WTC11 (cell line): ENCODE measurements at regions not wholly inside any gene's neighbourhood (a gene's known extent, or its start where the extent isn't known, plus 50 kb on each side); places are given as distances from the start of the nearest gene placed in this dataset.

Experiments
- ATAC-seq: fragments of 200-7000 bp; cut with Tn5 transposase; 2 replicates; pipeline ENCODE4 v1.10.0; 2021; ENCODE audit warnings: mild to moderate bottlenecking, moderate library complexity
- CTCF ChIA-PET: fragments of 300-600 bp; sonication (Branson Sonifier 250); formaldehyde crosslinking; loops from one replicate; lab custom pipeline; 2021; ENCODE audit warnings: antibody characterized with exemption; lab: Charles Lee
- POLR2A ChIA-PET: fragments of 350-600 bp; sonication (Branson Sonifier 250); formaldehyde crosslinking; loops from one replicate; lab custom pipeline; 2021; ENCODE audit warnings: antibody characterized with exemption; lab: Charles Lee
- DNase-seq: peaks from one replicate; pipeline ENCODE4 v3.0.0; 2021; ENCODE audit warnings: low spot score
- H3K27ac Mint-ChIP-seq: 2 replicates; pipeline ENCODE4 v1.8.0; 2021; ENCODE audit warnings: mixed read lengths
- H3K27me3 Mint-ChIP-seq: 2 replicates; pipeline ENCODE4 v1.8.0; 2021; ENCODE audit warnings: low read depth, mild to moderate bottlenecking, moderate library complexity, mixed read lengths
- H3K36me3 Mint-ChIP-seq: 2 replicates; pipeline ENCODE4 v1.8.0; 2021; ENCODE audit warnings: mixed read lengths
- H3K4me1 Mint-ChIP-seq: 2 replicates; pipeline ENCODE4 v1.8.0; 2022; ENCODE audit warnings: mixed read lengths
- H3K4me3 Mint-ChIP-seq: 2 replicates; pipeline ENCODE4 v1.8.0; 2021; ENCODE audit warnings: mild to moderate bottlenecking, moderate library complexity, mixed read lengths
- H3K9me3 Mint-ChIP-seq: 2 replicates; pipeline ENCODE4 v1.8.0; 2021; ENCODE audit warnings: mixed read lengths
- ATF1 ChIP-seq: sonication (generic); formaldehyde crosslinking; IDR thresholded peaks from 2 replicates; pipeline ENCODE4 v1.8.1; 2023; ENCODE audit warnings: mild to moderate bottlenecking, moderate library complexity, missing genetic modification reagents
- GABPB1 ChIP-seq: sonication (generic); formaldehyde crosslinking; IDR thresholded peaks from 2 replicates; pipeline ENCODE4 v1.8.1; 2023; ENCODE audit warnings: mild to moderate bottlenecking, missing genetic modification reagents
- JAZF1 ChIP-seq: fragments of 250-450 bp; sonication (Bioruptor Pico); IDR thresholded peaks from 2 replicates; pipeline ENCODE4 v1.9.0; 2021; ENCODE audit warnings: moderate library complexity, mild to moderate bottlenecking, inconsistent platforms
- JUN ChIP-seq: sonication (generic); formaldehyde crosslinking; IDR thresholded peaks from 2 replicates; pipeline ENCODE4 v1.8.0; 2023; ENCODE audit warnings: mild to moderate bottlenecking, missing genetic modification reagents
- MXD4 ChIP-seq: fragments of 250-450 bp; sonication (Bioruptor Pico); IDR thresholded peaks from 2 replicates; pipeline ENCODE4 v1.8.0; 2021; ENCODE audit warnings: mild to moderate bottlenecking, moderate library complexity, borderline replicate concordance
- RELA ChIP-seq: sonication (generic); formaldehyde crosslinking; IDR thresholded peaks from 2 replicates; pipeline ENCODE4 v1.8.1; 2022; ENCODE audit warnings: missing genetic modification reagents, mild to moderate bottlenecking, borderline replicate concordance
- TEAD1 ChIP-seq: sonication (generic); formaldehyde crosslinking; IDR thresholded peaks from 2 replicates; pipeline ENCODE4 v1.8.0; 2022; ENCODE audit warnings: mild to moderate bottlenecking, missing genetic modification reagents
- ZNF121 ChIP-seq: sonication (generic); formaldehyde crosslinking; IDR thresholded peaks from 2 replicates; pipeline ENCODE4 v1.8.0; 2023; ENCODE audit warnings: missing genetic modification reagents
- ZNF219 ChIP-seq: sonication (generic); formaldehyde crosslinking; IDR thresholded peaks from 2 replicates; pipeline ENCODE4 v1.8.0; 2023; ENCODE audit warnings: missing genetic modification reagents, mild to moderate bottlenecking, borderline replicate concordance
- ZNF232 ChIP-seq: sonication (generic); formaldehyde crosslinking; IDR thresholded peaks from 2 replicates; pipeline ENCODE4 v1.8.0; 2022; ENCODE audit warnings: mild to moderate bottlenecking, missing genetic modification reagents
- ZNF317 ChIP-seq: sonication (generic); formaldehyde crosslinking; IDR thresholded peaks from 2 replicates; pipeline ENCODE4 v1.8.1; 2023; ENCODE audit warnings: low read depth, mild to moderate bottlenecking, moderate library complexity, missing genetic modification reagents, borderline replicate concordance
- ZNF423 ChIP-seq: fragments of 250-450 bp; sonication (Bioruptor Pico); IDR thresholded peaks from 2 replicates; pipeline ENCODE4 v2.1.2; 2022; ENCODE audit warnings: mild to moderate bottlenecking, moderate library complexity
- TF ChIP-seq, protein P1 (sequence below): sonication (generic); formaldehyde crosslinking; IDR thresholded peaks from 2 replicates; pipeline ENCODE4 v1.8.0; 2023; ENCODE audit warnings: missing genetic modification reagents, mild to moderate bottlenecking, borderline replicate concordance
- TF ChIP-seq, protein P2 (sequence below): sonication (generic); formaldehyde crosslinking; IDR thresholded peaks from 2 replicates; pipeline ENCODE4 v1.8.0; 2023; ENCODE audit warnings: mild to moderate bottlenecking, missing genetic modification reagents
- TF ChIP-seq, protein P3 (sequence below): sonication (generic); formaldehyde crosslinking; IDR thresholded peaks from 2 replicates; pipeline ENCODE4 v1.8.0; 2022; ENCODE audit warnings: mild to moderate bottlenecking, missing genetic modification reagents
- TF ChIP-seq, protein P4 (sequence below): fragments of 250-450 bp; sonication (Bioruptor Pico); IDR thresholded peaks from 2 replicates; pipeline ENCODE4 v1.8.0; 2021; ENCODE audit warnings: mild to moderate bottlenecking
- TF ChIP-seq, protein P5 (sequence below): sonication (generic); formaldehyde crosslinking; conservative IDR thresholded peaks from 2 replicates; pipeline ENCODE4 v1.8.1; 2023; ENCODE audit warnings: mild to moderate bottlenecking, low read depth, missing genetic modification reagents, moderate library complexity
- TF ChIP-seq, protein P6 (sequence below): fragments of 250-450 bp; sonication (Bioruptor Pico); conservative IDR thresholded peaks from 2 replicates; pipeline ENCODE4 v1.9.0; 2021; ENCODE audit warnings: mild to moderate bottlenecking

DNA sequence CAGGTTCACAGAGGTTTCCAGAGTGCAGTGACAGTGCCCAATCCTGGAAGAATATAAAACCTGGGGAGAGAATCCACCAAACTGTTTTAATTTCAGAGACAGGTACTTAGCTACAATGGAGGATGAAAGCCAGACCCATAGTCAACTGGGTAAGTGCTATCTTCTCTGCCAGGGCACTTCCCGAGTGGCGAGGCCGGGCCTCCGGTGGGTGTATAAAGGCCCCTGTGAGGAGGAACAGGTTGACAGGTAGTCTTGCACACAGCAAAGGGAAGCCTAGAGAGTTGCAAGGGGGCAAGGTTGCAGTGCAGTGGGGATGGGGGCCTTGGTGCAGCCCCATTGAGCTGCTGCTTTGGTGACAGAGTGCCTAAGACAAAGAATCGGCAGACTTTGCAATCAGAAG lies 130.7 kb downstream of the SLC38A6 start (continued):
- TF ChIP-seq GABPB1 (CRISPR knock-in tag) (no peak), ZNF219 (no peak), ATF1 (no peak), ZNF232 (no peak), RELA (no peak), ZNF423 (CRISPR knock-in tag) (no peak)
- TF ChIP-seq, protein P1, sequence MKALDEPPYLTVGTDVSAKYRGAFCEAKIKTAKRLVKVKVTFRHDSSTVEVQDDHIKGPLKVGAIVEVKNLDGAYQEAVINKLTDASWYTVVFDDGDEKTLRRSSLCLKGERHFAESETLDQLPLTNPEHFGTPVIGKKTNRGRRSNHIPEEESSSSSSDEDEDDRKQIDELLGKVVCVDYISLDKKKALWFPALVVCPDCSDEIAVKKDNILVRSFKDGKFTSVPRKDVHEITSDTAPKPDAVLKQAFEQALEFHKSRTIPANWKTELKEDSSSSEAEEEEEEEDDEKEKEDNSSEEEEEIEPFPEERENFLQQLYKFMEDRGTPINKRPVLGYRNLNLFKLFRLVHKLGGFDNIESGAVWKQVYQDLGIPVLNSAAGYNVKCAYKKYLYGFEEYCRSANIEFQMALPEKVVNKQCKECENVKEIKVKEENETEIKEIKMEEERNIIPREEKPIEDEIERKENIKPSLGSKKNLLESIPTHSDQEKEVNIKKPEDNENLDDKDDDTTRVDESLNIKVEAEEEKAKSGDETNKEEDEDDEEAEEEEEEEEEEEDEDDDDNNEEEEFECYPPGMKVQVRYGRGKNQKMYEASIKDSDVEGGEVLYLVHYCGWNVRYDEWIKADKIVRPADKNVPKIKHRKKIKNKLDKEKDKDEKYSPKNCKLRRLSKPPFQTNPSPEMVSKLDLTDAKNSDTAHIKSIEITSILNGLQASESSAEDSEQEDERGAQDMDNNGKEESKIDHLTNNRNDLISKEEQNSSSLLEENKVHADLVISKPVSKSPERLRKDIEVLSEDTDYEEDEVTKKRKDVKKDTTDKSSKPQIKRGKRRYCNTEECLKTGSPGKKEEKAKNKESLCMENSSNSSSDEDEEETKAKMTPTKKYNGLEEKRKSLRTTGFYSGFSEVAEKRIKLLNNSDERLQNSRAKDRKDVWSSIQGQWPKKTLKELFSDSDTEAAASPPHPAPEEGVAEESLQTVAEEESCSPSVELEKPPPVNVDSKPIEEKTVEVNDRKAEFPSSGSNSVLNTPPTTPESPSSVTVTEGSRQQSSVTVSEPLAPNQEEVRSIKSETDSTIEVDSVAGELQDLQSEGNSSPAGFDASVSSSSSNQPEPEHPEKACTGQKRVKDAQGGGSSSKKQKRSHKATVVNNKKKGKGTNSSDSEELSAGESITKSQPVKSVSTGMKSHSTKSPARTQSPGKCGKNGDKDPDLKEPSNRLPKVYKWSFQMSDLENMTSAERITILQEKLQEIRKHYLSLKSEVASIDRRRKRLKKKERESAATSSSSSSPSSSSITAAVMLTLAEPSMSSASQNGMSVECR (CRISPR knock-in tag) = no peak
- TF ChIP-seq, protein P2, sequence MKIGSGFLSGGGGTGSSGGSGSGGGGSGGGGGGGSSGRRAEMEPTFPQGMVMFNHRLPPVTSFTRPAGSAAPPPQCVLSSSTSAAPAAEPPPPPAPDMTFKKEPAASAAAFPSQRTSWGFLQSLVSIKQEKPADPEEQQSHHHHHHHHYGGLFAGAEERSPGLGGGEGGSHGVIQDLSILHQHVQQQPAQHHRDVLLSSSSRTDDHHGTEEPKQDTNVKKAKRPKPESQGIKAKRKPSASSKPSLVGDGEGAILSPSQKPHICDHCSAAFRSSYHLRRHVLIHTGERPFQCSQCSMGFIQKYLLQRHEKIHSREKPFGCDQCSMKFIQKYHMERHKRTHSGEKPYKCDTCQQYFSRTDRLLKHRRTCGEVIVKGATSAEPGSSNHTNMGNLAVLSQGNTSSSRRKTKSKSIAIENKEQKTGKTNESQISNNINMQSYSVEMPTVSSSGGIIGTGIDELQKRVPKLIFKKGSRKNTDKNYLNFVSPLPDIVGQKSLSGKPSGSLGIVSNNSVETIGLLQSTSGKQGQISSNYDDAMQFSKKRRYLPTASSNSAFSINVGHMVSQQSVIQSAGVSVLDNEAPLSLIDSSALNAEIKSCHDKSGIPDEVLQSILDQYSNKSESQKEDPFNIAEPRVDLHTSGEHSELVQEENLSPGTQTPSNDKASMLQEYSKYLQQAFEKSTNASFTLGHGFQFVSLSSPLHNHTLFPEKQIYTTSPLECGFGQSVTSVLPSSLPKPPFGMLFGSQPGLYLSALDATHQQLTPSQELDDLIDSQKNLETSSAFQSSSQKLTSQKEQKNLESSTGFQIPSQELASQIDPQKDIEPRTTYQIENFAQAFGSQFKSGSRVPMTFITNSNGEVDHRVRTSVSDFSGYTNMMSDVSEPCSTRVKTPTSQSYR = no peak
- TF ChIP-seq, protein P3, sequence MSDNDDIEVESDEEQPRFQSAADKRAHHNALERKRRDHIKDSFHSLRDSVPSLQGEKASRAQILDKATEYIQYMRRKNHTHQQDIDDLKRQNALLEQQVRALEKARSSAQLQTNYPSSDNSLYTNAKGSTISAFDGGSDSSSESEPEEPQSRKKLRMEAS (CRISPR knock-in tag) = no peak

DNA sequence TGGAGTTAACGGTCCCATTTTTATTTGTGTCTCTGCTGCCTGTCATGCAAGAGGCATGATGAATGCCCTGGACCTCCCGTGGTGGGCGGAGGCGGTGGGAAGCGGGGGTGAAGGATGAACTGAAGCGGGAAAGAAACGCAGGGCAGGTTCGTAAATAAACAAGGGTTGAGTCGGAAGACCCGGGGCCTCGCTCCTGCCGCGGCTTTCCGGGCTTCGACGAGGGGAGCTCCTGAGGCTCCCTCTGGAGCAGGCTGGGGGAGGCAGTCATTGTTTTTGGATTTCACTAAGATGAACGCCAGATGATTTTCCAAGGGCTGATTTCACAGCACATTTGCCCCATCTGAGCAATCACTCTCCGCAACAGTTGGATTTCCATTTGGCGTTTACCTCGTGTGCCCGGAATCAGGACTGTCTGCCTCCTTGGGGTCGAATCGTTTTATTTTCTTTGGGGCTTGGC lies 130.2 kb downstream of the SLC38A6 start:
- DNase-seq (no peak), ATAC-seq (no peak)
- POLR2A ChIA-PET = no interaction called here
- CTCF ChIA-PET = no interaction called here
- TF ChIP-seq, protein P4, sequence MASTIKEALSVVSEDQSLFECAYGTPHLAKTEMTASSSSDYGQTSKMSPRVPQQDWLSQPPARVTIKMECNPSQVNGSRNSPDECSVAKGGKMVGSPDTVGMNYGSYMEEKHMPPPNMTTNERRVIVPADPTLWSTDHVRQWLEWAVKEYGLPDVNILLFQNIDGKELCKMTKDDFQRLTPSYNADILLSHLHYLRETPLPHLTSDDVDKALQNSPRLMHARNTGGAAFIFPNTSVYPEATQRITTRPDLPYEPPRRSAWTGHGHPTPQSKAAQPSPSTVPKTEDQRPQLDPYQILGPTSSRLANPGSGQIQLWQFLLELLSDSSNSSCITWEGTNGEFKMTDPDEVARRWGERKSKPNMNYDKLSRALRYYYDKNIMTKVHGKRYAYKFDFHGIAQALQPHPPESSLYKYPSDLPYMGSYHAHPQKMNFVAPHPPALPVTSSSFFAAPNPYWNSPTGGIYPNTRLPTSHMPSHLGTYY (CRISPR knock-in tag) = no peak
- TF ChIP-seq TEAD1 (CRISPR knock-in tag) (no peak), JAZF1 (CRISPR knock-in tag) (no peak), ZNF121 (CRISPR knock-in tag) (no peak), ZNF317 (CRISPR knock-in tag) (no peak), MXD4 (CRISPR knock-in tag) (no peak), JUN (CRISPR knock-in tag) (no peak), ZNF232 (no peak)
- TF ChIP-seq, protein P5, sequence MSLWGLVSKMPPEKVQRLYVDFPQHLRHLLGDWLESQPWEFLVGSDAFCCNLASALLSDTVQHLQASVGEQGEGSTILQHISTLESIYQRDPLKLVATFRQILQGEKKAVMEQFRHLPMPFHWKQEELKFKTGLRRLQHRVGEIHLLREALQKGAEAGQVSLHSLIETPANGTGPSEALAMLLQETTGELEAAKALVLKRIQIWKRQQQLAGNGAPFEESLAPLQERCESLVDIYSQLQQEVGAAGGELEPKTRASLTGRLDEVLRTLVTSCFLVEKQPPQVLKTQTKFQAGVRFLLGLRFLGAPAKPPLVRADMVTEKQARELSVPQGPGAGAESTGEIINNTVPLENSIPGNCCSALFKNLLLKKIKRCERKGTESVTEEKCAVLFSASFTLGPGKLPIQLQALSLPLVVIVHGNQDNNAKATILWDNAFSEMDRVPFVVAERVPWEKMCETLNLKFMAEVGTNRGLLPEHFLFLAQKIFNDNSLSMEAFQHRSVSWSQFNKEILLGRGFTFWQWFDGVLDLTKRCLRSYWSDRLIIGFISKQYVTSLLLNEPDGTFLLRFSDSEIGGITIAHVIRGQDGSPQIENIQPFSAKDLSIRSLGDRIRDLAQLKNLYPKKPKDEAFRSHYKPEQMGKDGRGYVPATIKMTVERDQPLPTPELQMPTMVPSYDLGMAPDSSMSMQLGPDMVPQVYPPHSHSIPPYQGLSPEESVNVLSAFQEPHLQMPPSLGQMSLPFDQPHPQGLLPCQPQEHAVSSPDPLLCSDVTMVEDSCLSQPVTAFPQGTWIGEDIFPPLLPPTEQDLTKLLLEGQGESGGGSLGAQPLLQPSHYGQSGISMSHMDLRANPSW (CRISPR knock-in tag) = no peak
- TF ChIP-seq, protein P6, sequence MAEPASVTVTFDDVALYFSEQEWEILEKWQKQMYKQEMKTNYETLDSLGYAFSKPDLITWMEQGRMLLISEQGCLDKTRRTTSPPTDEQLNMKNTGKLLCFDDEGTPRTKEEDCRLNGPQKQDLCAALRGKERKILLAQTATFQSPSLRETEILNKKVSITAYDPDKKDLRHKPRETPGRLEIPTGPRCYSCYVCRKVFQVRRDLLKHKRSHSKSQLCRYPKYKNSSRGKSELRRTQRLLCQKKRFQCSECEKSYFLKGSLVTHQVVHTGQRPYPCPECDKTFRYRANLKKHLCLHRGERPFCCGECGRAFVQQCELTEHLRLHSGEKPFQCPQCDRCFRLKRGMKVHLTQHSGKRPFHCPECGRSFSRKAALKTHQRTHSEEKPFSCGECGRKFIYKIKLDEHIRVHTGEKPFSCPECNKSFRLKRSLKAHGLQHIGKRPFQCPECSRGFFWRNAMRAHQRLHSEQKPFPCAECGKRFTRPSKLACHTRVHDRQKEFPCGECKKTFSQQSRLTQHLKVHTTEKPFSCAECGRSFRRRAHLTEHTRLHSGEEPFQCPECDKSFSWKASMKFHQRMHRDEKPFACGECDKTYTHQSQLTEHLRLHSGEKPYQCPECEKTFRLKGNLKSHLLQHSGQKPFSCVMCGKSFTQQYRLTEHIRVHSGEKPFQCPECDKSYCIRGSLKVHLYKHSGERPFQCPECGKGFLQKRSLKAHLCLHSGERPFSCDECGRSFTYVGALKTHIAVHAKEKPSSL (CRISPR knock-in tag) = no peak
- Mint-ChIP-seq H3K27ac (no peak overlapping the region), H3K36me3 (peaks cover 35% of the 10 kb centered on the region), H3K4me1 (peaks cover 39% of the 10 kb centered on the region), H3K27me3 (peaks cover 4% of the 10 kb centered on the region; the same call in 1 of the 2 replicates), H3K4me3 (no peak overlapping the region), H3K9me3 (peaks cover 34% of the 10 kb centered on the region)
